Common myeloid progenitor, CD34-positive (primary cell): ENCODE measurements at regions not wholly inside any gene's neighbourhood (a gene's known extent, or its start where the extent isn't known, plus 50 kb on each side); places are given as distances from the start of the nearest gene placed in this dataset.

Experiments used
- CTCF ChIA-PET: fragments of 350-600 bp; sonication (Branson Sonifier 250); formaldehyde crosslinking; loops from one replicate; lab custom pipeline; 2021; ENCODE audit warnings: antibody characterized with exemption; lab: Charles Lee
- POLR2A ChIA-PET: fragments of 350-600 bp; sonication (Branson Sonifier 250); formaldehyde crosslinking; loops from one replicate; lab custom pipeline; 2021; ENCODE audit warnings: antibody characterized with exemption; lab: Charles Lee
- DNase-seq, 3 donors: peaks; one replicate each; pipeline versions ENCODE4 v3.0.0 to v3.0.0-alpha.2; 2013
- H3K27ac ChIP-seq, 2 experiments: 1 replicate in 1 of 2; 2 replicates in 1 of 2; pipeline ENCODE4 v1.7.0; 2013; ENCODE audit warnings: inconsistent platforms in 2 of 2, low read length in 2 of 2, mild to moderate bottlenecking in 2 of 2, low read depth in 1 of 2, moderate library complexity in 1 of 2; ENCODE audit not compliant: severe bottlenecking in 2 of 2, insufficient read depth in 1 of 2, poor library complexity in 1 of 2
- H3K27me3 ChIP-seq, 5 experiments: replicated peaks in 2 of 5; 1 replicate in 3 of 5; 2 replicates in 2 of 5; pipeline versions ENCODE4 v1.6.1 to v1.7.0; 2013; ENCODE audit warnings: low read length in 4 of 5, mild to moderate bottlenecking in 2 of 5, moderate library complexity in 2 of 5, inconsistent platforms in 1 of 5; ENCODE audit not compliant: insufficient read depth in 5 of 5, control insufficient read depth in 4 of 5
- H3K36me3 ChIP-seq, 4 experiments: 1 replicate in 2 of 4; 2 replicates in 2 of 4; pipeline versions ENCODE4 v1.6.1 to v1.7.0; 2013; ENCODE audit warnings: low read length in 3 of 4, control low read depth in 1 of 4, mild to moderate bottlenecking in 1 of 4; ENCODE audit not compliant: control insufficient read depth in 4 of 4, insufficient read depth in 4 of 4
- H3K4me1 ChIP-seq, 4 experiments: 1 replicate in 3 of 4; 2 replicates in 1 of 4; pipeline versions ENCODE4 v1.6.1 to v1.7.1; 2013; ENCODE audit warnings: low read length in 3 of 4, mild to moderate bottlenecking in 3 of 4, control low read depth in 1 of 4, inconsistent platforms in 1 of 4, moderate library complexity in 1 of 4; ENCODE audit not compliant: control insufficient read depth in 4 of 4, insufficient read depth in 4 of 4; ENCODE audit errors: control extremely low read depth in 1 of 4
- H3K4me3 ChIP-seq, 7 experiments: 1 replicate in 4 of 7; 2 replicates in 3 of 7; pipeline versions ENCODE4 v1.5.1 to v1.7.0; 2013; ENCODE audit warnings: mild to moderate bottlenecking in 7 of 7, low read length in 6 of 7, moderate library complexity in 6 of 7, inconsistent platforms in 2 of 7, low read depth in 2 of 7, control low read depth in 1 of 7; ENCODE audit not compliant: insufficient read depth in 4 of 7, control insufficient read depth in 1 of 7; ENCODE audit errors: extremely low read depth in 1 of 7
- H3K9me3 ChIP-seq, 5 experiments: 1 replicate in 4 of 5; 2 replicates in 1 of 5; pipeline versions ENCODE4 v1.6.1 to v1.7.1; 2013; ENCODE audit warnings: low read length in 4 of 5, mild to moderate bottlenecking in 2 of 5, inconsistent platforms in 1 of 5, low read depth in 1 of 5, moderate library complexity in 1 of 5; ENCODE audit not compliant: control insufficient read depth in 4 of 5, insufficient read depth in 2 of 5; ENCODE audit errors: control extremely low read depth in 1 of 5
- WGBS: methylation state at CpG from one replicate; pipeline ENCODE4 v1.1.5; 2013; ENCODE audit not compliant: insufficient coverage; 5-methylcytosine and 5-hydroxymethylcytosine counted together

DNA sequence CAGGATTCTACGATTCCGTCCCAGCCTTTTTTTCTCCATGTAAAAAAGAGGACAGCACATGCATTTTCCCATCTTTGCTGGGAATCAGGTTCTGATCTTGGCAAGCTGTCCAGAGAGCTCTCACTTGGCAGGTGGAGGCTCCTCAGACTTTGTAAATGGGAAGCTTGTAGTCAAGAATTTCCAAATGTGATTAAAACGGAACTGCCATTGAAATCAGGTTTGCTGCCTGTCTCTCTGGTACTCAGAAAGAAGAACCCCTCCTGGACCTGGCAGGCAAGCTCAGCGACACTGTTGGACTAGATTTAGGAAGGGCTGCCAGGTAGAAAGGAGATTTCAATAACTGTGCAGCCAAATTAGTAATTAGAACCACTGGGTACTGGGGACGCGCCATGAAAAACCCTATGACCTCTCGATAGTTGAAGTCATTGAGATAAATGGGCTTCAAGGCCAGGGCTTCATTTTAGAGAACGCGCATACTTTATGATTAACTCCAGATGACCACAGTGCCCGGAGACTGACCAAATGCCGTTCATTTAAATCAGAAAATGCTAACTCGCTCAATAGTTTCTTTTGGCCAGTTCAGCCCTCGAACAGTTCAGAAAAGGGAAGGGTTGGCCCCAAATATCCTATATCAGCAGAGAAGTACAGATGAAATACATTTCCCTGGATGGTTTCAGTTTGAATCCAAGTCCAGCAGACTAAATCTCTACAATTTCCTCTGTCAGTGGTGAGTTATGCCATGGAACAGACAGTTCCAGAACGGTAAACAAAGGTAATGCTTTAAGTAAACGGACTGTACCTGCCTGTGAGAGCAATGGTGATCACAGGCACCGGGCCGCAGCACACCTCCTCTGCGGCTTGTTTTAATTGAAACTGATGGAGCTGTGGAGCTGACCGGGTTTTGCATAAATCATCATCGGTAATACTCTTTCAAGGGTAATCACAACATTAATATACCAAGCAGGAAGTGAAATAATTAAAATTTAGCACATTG lies 517.4 kb downstream of the RFC3 start:
- Histone ChIP-seq H3K4me3 (no peak overlapping the region), H3K4me1 (no peaks in the 10 kb centered on the region), H3K27me3 (no peaks in the 10 kb centered on the region), H3K27ac (no peak overlapping the region), H3K36me3 (no peaks in the 10 kb centered on the region), H3K9me3 (peaks cover 0 to 3% (median 2%) of the 10 kb centered on the region in 5 experiments)
- 95% methylated on average over 18 of the region's 20 CpGs for WGBS
- ChIA-PET CTCF (interaction anchor here (1.6 kb wide), 1 partner anchor 22 kb away, joined by 3 read pairs; no protein-coding TSS in a partner anchor), POLR2A (no interaction called here)
- DNase-seq = no peak

DNA sequence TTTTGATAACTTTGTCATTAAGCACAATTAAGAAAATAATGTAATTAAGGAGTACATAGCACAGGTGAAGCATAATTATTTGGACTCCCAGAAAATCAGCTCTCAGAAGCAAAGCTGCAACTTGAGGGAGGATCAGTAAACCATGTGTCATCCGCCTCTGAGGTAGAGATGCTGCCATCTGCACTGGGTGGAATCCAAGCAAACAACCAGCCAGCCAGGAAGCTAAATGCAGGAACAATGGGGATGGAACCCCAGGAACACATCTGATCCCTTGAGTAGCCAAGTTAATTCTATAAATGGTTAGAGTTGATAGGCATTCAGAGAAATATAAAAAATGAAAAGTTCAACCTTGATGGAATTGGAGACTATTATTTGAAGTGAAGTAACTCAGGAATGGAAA lies 520.2 kb downstream of the RFC3 start:
- 100% methylated on average over 1 of the region's 1 CpG for whole genome bisulfite sequencing
- ChIA-PET POLR2A (no interaction called here), CTCF (no interaction called here)
- Histone ChIP-seq H3K9me3 (peaks cover 0 to 3% (median 2%) of the 10 kb centered on the region in 5 experiments), H3K27me3 (no peaks in the 10 kb centered on the region), H3K4me3 (no peak overlapping the region), H3K27ac (no peak overlapping the region), H3K36me3 (no peaks in the 10 kb centered on the region), H3K4me1 (no peaks in the 10 kb centered on the region)
- DNase-seq = no peak

DNA sequence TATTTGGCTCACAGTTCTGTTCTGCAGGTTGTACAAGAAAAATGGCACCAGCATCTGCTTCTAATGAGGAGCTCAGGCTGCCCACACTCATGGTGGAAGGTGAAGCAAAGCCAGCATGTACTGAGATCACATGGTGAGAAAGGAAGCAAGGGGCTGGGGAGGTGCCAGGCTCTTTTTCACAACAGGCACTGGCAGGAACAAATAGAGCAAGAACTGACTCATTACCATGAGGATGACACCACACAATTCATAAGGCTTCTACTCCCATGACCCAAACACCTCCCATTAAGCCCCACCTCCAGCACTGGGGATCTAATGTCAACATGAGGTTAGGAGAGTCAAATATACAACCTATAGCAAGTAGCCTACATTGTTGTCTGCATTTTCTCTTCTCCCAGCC lies 522.6 kb downstream of the RFC3 start:
- POLR2A ChIA-PET = no interaction called here
- no peaks in the 10 kb centered on the region for H3K9me3 ChIP-seq
- no peak overlapping the region for H3K4me3 ChIP-seq
- no peak for DNase-seq
- CTCF ChIA-PET = no interaction called here
- no peaks in the 10 kb centered on the region for H3K27me3 ChIP-seq
- H3K27ac ChIP-seq = no peak overlapping the region
- no peaks in the 10 kb centered on the region for H3K36me3 ChIP-seq
- no peaks in the 10 kb centered on the region for H3K4me1 ChIP-seq

DNA sequence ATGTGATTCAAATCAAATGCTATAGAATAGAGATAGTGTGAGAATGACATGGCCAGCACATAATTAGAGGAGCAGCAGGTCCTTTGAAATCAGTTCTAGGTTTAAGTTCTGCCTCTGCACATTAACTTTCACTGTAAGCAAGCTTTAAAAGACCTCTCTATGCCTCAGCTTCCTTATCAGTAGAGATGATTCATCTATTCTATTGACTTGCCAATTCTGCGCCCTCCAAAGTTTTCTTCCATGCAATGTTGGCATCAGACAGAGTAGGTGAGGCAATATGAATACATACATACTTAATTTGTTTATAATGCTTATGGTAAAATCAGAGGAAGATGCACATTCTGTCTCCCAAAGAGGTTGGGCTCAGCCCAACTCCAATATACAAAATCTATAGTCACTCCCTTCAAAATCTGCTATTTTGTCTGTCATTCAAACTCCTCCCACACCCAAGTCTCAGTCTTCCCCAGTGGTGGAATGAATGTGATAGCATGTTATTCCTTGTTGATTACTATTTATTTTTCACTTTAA lies 525.5 kb downstream of the RFC3 start:
- Histone ChIP-seq H3K9me3 (no peaks in the 10 kb centered on the region), H3K4me3 (no peak overlapping the region), H3K36me3 (no peaks in the 10 kb centered on the region), H3K27me3 (no peaks in the 10 kb centered on the region), H3K4me1 (no peaks in the 10 kb centered on the region), H3K27ac (no peak overlapping the region)
- POLR2A ChIA-PET = no interaction called here
- CTCF ChIA-PET = no interaction called here
- DNase-seq = no peak
- WGBS = no CpG with 5 or more reads among the region's 1 CpG

DNA sequence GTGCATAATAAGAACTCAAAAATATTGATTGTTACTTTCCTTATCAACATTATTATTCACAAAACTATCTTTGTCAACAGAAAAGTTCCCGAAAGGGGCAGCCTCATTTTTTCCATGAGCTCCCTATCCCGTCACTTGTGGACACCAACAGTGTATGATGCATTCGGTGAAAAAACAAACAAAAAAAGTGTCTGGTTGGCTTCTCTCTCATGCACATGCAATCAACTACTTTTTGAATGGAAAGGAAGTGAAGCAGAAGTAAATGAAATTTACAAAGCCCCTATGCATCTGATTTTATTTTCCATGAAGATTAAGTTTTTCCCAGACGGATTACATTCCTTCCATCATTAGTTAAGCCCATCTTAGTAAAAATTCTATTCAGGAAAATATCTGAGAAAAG lies 526.9 kb downstream of the RFC3 start:
- no peaks in the 10 kb centered on the region for H3K36me3 ChIP-seq
- no peaks in the 10 kb centered on the region for H3K4me1 ChIP-seq
- no peak for DNase-seq
- no peaks in the 10 kb centered on the region for H3K27me3 ChIP-seq
- H3K27ac ChIP-seq = no peak overlapping the region
- H3K4me3 ChIP-seq = no peak overlapping the region
- no peaks in the 10 kb centered on the region for H3K9me3 ChIP-seq
- ChIA-PET POLR2A (no interaction called here), CTCF (no interaction called here)
- no CpG with 5 or more reads among the region's 4 CpGs for WGBS

DNA sequence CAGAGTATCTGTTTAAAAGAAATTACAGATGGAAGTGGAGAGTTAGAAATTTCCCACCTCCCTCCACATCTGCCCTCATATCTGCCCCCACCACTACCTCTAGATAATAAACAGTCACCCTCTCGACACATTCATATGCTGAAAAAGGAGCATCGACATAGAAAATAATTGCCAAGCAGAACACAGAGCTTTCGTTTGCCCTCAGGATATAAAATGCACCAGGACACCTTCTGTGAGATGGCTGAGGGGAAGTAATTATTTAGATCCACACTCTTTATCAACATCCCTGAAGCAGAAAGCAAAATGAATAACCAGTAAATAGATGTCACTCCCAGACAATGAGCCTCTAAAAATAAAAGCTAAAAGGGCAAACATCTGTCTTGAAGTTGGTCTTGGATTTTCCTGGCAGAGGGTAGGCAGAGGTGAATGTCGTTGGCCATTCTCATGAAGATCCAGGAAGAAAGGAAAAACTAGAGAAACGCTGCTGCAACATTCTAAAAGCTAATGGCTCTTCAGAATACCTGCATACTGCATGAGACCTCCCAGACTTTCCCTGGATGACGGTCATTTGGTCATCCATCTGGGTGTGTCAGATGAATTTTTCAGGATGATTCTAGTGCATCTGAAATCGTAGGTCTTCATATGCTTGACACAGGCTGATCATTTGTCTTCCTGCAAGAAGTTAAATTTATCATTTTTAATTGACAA lies 527.5 kb downstream of the RFC3 start:
- ChIA-PET POLR2A (no interaction called here), CTCF (no interaction called here)
- Histone ChIP-seq H3K27ac (no peak overlapping the region), H3K9me3 (no peaks in the 10 kb centered on the region), H3K4me1 (no peaks in the 10 kb centered on the region), H3K4me3 (no peak overlapping the region), H3K27me3 (no peaks in the 10 kb centered on the region), H3K36me3 (no peaks in the 10 kb centered on the region)
- WGBS = 88% methylated on average over 3 of the region's 7 CpGs
- no peak for DNase-seq

DNA sequence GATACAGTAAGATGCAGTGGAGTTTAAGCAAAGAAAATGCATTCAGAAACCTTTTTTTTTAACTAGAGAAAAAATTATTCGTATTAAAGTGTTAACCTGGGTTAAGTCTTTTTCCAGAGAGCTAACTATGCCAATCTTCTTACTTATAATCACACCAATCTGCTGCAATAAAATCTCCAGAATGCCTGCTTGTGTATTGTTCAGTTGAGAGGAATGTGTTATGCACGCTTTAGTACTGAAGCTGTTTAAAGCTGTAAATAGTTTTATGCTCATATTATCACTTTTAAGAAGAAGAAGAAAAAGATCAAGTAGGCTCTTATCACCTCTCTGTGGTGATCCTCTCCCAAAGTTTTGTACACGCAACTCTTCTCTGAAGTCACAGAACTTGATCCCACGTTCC lies 528.7 kb downstream of the RFC3 start:
- Histone ChIP-seq H3K4me3 (no peak overlapping the region), H3K36me3 (no peaks in the 10 kb centered on the region), H3K4me1 (no peaks in the 10 kb centered on the region), H3K27me3 (no peaks in the 10 kb centered on the region), H3K27ac (no peak overlapping the region), H3K9me3 (no peaks in the 10 kb centered on the region)
- WGBS = 83% methylated on average over 2 of the region's 4 CpGs
- CTCF ChIA-PET = no interaction called here
- POLR2A ChIA-PET = no interaction called here
- DNase-seq = no peak
